ENCODE measurements at regions not wholly inside any gene's neighbourhood (a gene's known extent, or its start where the extent isn't known, plus 50 kb on each side); places are given as distances from the start of the nearest gene placed in this dataset.

DNA sequence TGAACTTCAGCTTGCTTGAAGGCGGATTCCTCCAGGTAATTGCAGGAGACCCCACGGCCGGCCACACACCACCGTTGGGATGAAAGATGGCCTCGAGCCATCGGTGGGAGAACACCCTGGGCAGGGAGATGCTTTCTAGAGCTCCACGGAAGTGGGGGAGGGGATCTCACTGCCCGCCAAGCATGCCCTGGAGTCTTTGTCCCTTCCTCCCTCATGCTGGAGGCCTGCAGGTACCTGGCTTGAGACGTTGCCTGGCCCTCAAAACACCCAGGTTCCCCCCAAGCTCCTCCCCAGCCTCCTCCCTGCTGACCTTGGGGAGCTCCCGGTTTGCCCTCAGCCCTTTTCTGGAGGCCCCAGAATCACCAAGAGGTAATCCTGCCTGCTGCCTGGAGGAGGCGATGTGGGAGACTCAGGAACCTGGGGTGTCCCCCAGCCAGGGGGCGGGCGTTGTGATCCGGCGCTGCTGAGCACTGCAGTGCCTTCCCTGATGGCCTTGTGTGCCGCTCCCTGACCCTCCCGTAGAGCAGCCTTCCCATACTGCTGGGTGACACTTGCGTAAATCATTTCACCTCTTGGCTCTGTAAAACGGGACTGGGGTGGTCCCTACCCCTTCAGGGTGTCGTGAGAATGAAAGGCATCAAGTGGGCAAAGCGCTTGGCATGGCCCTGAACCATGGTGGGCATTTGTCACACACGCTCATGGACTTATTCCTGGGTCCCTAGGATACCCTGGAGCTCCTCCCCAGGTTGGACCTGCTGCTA, 91.4 kb downstream of the CEBPB start (continued):
- TF ChIP-seq, protein P1, sequence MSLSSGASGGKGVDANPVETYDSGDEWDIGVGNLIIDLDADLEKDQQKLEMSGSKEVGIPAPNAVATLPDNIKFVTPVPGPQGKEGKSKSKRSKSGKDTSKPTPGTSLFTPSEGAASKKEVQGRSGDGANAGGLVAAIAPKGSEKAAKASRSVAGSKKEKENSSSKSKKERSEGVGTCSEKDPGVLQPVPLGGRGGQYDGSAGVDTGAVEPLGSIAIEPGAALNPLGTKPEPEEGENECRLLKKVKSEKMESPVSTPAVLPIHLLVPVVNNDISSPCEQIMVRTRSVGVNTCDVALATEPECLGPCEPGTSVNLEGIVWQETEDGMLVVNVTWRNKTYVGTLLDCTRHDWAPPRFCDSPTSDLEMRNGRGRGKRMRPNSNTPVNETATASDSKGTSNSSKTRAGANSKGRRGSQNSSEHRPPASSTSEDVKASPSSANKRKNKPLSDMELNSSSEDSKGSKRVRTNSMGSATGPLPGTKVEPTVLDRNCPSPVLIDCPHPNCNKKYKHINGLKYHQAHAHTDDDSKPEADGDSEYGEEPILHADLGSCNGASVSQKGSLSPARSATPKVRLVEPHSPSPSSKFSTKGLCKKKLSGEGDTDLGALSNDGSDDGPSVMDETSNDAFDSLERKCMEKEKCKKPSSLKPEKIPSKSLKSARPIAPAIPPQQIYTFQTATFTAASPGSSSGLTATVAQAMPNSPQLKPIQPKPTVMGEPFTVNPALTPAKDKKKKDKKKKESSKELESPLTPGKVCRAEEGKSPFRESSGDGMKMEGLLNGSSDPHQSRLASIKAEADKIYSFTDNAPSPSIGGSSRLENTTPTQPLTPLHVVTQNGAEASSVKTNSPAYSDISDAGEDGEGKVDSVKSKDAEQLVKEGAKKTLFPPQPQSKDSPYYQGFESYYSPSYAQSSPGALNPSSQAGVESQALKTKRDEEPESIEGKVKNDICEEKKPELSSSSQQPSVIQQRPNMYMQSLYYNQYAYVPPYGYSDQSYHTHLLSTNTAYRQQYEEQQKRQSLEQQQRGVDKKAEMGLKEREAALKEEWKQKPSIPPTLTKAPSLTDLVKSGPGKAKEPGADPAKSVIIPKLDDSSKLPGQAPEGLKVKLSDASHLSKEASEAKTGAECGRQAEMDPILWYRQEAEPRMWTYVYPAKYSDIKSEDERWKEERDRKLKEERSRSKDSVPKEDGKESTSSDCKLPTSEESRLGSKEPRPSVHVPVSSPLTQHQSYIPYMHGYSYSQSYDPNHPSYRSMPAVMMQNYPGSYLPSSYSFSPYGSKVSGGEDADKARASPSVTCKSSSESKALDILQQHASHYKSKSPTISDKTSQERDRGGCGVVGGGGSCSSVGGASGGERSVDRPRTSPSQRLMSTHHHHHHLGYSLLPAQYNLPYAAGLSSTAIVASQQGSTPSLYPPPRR (CRISPR knock-in tag; IDR thresholded peaks at IDR 0.05; ENCODE audit: borderline replicate concordance): no peak
- TF ChIP-seq BRF2 (IDR thresholded peaks at IDR 0.05; ENCODE audit: borderline replicate concordance, insufficient read depth, insufficient read length) (no peak), GABPA (tag; conservative IDR thresholded peaks at IDR 0.05; ENCODE audit: low read depth) (0 out of 2 replicates have a peak, but pooled peaks have one; percentile 13), ZNF324 (CRISPR knock-in tag; IDR thresholded peaks at IDR 0.05) (no peak), MYBL2 (IDR thresholded peaks at IDR 0.05; ENCODE audit: low read depth) (no peak), MYBL2 (CRISPR knock-in tag; IDR thresholded peaks at IDR 0.05; ENCODE audit: borderline replicate concordance) (no peak), KLF10 (CRISPR knock-in tag; IDR thresholded peaks at IDR 0.05) (no peak), MXD1 (CRISPR knock-in tag; IDR thresholded peaks at IDR 0.05; ENCODE audit: borderline replicate concordance, poor library complexity, severe bottlenecking) (no peak), TCF7 (IDR thresholded peaks at IDR 0.05; ENCODE audit: borderline replicate concordance) (no peak), CTBP1 (IDR thresholded peaks at IDR 0.05; ENCODE audit: borderline replicate concordance) (no peak), FOXK2 (conservative IDR thresholded peaks at IDR 0.05 in 1 of 2, IDR thresholded peaks at IDR 0.05 in 1 of 2; ENCODE audit: low read depth in 2 of 2) (no peak), RBBP5 (IDR thresholded peaks at IDR 0.05; ENCODE audit: borderline replicate concordance, insufficient read depth, low read length, poor library complexity, severe bottlenecking) (no peak)
- TF ChIP-seq, protein P2, sequence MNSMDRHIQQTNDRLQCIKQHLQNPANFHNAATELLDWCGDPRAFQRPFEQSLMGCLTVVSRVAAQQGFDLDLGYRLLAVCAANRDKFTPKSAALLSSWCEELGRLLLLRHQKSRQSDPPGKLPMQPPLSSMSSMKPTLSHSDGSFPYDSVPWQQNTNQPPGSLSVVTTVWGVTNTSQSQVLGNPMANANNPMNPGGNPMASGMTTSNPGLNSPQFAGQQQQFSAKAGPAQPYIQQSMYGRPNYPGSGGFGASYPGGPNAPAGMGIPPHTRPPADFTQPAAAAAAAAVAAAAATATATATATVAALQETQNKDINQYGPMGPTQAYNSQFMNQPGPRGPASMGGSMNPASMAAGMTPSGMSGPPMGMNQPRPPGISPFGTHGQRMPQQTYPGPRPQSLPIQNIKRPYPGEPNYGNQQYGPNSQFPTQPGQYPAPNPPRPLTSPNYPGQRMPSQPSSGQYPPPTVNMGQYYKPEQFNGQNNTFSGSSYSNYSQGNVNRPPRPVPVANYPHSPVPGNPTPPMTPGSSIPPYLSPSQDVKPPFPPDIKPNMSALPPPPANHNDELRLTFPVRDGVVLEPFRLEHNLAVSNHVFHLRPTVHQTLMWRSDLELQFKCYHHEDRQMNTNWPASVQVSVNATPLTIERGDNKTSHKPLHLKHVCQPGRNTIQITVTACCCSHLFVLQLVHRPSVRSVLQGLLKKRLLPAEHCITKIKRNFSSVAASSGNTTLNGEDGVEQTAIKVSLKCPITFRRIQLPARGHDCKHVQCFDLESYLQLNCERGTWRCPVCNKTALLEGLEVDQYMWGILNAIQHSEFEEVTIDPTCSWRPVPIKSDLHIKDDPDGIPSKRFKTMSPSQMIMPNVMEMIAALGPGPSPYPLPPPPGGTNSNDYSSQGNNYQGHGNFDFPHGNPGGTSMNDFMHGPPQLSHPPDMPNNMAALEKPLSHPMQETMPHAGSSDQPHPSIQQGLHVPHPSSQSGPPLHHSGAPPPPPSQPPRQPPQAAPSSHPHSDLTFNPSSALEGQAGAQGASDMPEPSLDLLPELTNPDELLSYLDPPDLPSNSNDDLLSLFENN (IDR thresholded peaks at IDR 0.05; ENCODE audit: low read depth in 2 of 2, low read length in 2 of 2): no peak

Data from K562 (cell line).